HG03025 (cell line): ENCODE measurements at regions not wholly inside any gene's neighbourhood (a gene's known extent, or its start where the extent isn't known, plus 50 kb on each side); places are given as distances from the start of the nearest gene placed in this dataset.
"Not testable (repeated sequence)": the region's sequence is repeated elsewhere in the genome, so short reads cannot be mapped to it uniquely, and the experiment has no call there.

Experiments used
- ATAC-seq: cut with Tn5 transposase; IDR thresholded peaks from one replicate; pipeline ENCODE4 v1.9.1; 2021; ENCODE audit warnings: mild to moderate bottlenecking, moderate library complexity; ENCODE audit not compliant: unreplicated experiment, low FRiP score

- no peak for ATAC-seq
Measured at GRCh38 chr6:37580176-37580955, 80.7 kb upstream of the CCDC167 start.

- ATAC-seq = no peak
Measured at GRCh38 chr6:37579444-37580067, 79.9 kb upstream of the CCDC167 start.

GRCh38 chr6:37578104-37578503, 78.4 kb upstream of the CCDC167 start:
- no peak for ATAC-seq

GRCh38 chr6:37576336-37576737, 76.6 kb upstream of the CCDC167 start:
- no peak for ATAC-seq

GRCh38 chr6:37575221-37575620, 75.5 kb upstream of the CCDC167 start:
- ATAC-seq = no peak

- no peak for ATAC-seq
Measured at GRCh38 chr6:37572334-37572733, 72.6 kb upstream of the CCDC167 start.

- no peak for ATAC-seq
Measured at GRCh38 chr6:37570482-37571133, 70.9 kb upstream of the CCDC167 start.

- no peak for ATAC-seq
Measured at GRCh38 chr6:37569743-37570481, 70.2 kb upstream of the CCDC167 start.

- ATAC-seq = no peak
Measured at GRCh38 chr6:37569317-37569716, 69.6 kb upstream of the CCDC167 start.

GRCh38 chr6:37566950-37567349, 67.3 kb upstream of the CCDC167 start:
- ATAC-seq = no peak

GRCh38 chr6:37566111-37566949, 66.6 kb upstream of the CCDC167 start:
- peak; percentile 42 for ATAC-seq

GRCh38 chr6:37565267-37566110, 65.8 kb upstream of the CCDC167 start:
- no peak for ATAC-seq

- not testable (repeated sequence) for ATAC-seq
Measured at GRCh38 chr6:37562926-37563288, 63.2 kb upstream of the CCDC167 start.

GRCh38 chr6:37561361-37561760, 61.7 kb upstream of the CCDC167 start:
- ATAC-seq = no peak

GRCh38 chr6:37560737-37561103, 61.0 kb upstream of the CCDC167 start:
- ATAC-seq = no peak

GRCh38 chr6:37559501-37559900, 59.8 kb upstream of the CCDC167 start:
- no peak for ATAC-seq

- ATAC-seq = no peak
Measured at GRCh38 chr6:37559050-37559449, 59.4 kb upstream of the CCDC167 start.

GRCh38 chr6:37558646-37559045, 59.0 kb upstream of the CCDC167 start:
- ATAC-seq = no peak

GRCh38 chr6:37558168-37558567, 58.5 kb upstream of the CCDC167 start:
- no peak for ATAC-seq
